NOMO-1 (cell line): ENCODE measurements at regions not wholly inside any gene's neighbourhood (a gene's known extent, or its start where the extent isn't known, plus 50 kb on each side); places are given as distances from the start of the nearest gene placed in this dataset.

Experiments
- DNase-seq, 2 experiments: peaks; one replicate each; lab custom pipeline; 2025; ENCODE audit not compliant: unreplicated experiment in 2 of 2; lab: John Stamatoyannopoulos, UW

- no peak for DNase-seq
Observed at GRCh38 chr2:221715523-221716247, 143.6 kb upstream of the EPHA4 start.

DNA sequence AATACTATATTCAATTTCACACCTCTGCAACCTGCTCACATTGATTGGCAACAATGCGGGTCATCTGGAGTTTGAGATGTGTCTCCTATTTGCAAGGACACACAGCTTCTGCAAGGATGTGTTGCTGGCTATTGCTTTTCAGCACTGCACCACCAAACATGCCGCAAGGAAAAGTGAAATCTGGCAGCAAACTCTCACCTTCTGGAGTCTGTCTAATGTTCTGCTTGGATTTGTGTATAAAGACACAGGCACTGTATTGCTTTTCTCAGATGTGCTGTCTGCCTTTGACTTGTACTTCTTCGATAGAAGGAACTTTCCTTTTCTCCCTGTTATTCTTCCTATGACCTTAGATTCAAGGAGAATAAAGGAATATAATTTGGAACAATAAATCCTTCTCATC lies 138.6 kb upstream of the EPHA4 start:
- DNase-seq, result no peak

DNA sequence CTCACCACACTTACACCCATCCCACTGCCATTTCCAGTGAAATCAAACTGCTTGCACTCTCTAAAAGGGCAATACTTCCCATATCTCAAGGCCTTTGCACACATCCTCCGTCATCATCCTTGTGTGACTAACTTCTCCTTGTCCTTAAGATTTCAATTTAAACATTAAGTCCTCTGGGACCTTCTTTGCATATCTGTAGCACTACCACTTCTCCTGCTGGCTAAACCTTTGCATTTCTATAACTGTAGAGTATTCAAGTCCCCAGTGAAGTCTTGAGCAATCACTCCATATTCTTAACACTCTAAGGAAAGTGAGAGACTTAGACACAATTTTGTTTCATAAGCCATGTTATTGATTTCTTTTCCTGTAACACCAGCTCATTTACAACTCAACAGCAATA lies 136.8 kb upstream of the EPHA4 start:
- DNase-seq, result no peak

DNA sequence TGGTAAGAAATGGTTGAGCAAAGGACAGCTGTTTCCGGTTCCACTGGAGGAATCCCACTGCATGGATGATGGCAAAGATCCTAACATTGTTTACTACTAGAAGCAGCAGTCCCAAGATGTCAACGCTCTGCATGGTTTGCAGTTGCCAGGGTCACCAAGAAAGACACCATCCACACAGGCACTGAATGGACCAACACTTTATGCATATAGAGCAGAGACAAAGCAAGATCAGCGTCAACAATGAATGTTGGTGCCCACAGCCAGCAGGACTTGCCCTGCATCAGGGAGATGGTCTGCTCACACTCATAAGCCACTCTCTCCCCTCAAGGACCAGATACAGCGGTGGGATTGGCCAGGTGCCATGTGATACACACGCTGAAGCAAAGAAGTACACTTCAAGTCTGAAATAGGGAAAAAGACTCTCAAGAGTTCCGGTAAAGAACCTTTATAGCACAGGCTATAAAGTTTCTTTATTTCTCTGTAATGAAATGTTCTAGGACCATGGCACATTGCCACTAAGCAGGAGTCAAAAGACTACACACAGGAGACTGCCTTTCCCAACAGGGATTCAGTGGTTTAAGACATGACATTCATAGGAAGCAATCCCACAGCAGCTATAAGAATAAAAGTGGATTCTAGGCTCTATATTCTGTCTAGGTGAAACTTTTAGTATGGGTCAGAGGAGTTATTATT lies 133.2 kb upstream of the EPHA4 start:
- no peak for DNase-seq

DNA sequence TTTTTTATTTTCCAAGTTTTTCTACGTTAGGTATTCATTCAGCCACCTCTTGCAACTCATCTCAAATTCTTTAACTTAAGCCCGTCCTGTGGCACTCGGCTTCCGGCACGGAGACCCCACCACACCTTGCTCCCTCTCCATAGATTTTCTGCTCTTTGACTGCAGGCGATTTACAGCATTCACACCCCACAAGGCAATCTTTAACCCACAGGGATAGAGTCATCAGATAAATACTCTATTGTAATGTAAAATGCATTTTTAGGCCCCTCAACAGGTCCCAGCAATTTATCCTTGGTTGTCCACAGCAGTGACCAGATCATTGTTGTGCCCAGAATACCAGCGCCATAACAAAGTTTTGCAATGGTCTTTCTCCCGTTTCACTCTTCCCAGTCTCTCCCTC lies 132.3 kb upstream of the EPHA4 start:
- no peak for DNase-seq

DNA sequence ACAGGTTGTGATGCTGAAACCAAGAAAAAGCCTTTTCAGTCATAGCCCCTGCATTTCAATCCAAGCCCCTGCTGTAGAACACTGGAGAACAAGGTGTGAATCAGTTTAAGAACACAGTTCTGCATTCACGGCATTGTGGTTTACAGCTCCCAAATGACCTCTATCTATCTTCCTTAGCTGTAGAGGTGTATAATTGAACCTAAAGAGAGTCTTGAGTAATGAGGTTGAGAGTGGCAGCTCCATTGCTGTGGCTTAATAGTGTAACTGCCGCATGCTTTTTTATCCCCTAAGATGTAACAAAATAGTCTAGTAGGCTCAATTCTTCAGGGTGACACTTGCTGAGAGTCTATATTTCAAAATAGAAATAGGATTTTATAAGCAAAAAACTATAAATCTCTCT lies 121.3 kb upstream of the EPHA4 start:
- DNase-seq, result no peak

- no peak for DNase-seq
Observed at GRCh38 chr2:221691571-221691970, 119.5 kb upstream of the EPHA4 start.

DNA sequence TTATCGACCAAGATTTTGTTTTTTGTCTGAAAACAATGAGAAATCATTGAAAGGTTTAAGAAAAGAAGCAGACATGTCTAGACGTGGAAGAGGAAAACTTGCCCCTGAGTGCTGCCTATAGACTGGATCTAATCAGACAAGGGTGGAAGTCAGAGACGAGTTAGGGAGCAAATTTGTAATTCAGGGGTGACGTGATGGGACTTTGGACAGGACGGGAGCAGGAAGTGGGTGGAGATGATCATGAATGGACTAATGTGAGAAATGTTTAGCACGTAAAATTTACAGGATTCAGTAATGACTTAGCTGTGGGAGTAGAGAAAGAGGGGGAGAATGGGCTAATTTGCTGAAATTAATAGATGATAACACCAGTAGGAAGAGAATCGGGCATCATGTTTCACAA lies 117.0 kb upstream of the EPHA4 start:
- DNase-seq, result no peak

- DNase-seq, result no peak
Observed at GRCh38 chr2:221680548-221680947, 108.4 kb upstream of the EPHA4 start.

DNA sequence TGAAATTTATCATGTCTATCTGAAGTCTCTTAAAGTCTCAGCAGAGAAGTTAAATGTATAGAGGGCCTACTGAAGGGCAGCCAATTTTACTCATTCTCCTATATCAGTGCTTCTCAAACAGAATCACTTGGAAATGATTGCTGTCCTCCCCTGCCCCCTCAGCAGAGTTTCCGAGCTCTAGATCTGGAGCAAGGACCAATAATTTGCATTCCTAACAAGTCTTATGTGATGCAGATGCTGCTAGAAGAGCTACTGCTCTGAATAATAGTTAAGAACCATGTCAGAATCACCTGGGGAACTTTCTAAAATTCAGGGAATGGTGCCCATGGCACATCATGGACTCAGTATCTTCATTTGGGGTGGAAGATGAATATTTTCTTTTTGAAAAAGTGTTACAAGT lies 105.6 kb upstream of the EPHA4 start:
- DNase-seq, result no peak

DNA sequence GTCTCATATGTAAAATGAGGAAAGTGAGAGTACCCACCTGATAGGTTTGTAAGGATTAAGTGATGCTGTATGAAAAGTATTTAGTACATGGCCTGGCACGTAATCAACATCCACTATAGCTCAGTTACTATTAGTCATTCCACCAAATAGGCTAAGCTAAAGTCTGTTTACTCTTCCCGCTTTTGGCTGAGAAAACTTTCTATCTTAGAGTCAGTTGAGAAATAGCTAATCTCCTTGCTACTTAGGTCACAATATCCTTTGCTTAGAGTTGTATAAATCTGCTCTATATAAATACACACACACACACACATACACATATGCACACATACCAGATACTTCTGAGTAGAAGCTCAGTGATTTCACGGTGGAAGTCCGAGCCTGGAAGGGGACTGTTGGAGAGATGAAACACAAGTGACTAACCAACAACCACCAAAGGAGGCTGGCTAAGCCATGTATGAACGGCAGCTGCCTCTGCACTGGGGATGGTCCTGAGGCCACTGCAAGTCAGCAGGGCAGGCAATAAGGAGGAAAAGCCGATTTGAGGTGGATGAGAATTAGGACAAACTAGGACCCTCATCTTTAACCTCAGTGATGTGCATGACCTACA lies 104.6 kb upstream of the EPHA4 start:
- no peak for DNase-seq

DNA sequence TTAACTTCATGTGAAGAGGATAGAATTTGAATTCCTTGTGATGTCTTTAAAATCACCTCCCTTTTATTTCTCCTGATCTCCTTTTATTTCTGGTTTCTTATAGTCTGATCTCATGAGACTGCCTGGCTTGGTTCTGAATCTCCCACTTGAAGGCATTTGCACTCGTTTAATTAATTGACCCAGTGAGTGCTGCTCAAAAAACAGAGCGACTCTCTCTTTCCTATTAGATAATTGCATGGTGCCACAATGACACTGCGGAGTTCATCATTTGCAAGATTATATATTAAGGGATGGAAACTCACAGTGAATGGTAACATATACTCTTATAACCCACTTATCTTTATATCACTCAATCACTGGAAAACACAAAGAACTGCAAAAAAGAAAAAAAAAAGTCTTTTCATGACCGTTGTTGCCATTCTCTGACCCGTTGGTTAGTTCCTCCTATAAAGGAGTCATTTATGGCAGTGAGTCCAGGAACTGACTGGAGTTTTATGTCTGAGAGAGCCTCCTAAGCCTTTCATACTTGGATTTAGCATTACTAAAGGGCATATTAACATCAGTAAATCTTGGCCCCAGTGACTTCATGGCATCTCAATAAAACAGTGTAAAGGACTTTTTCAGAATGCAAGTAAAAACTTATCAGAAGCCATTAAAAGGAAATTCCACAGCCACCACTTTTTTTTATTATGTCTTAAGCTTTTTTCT lies 103.3 kb upstream of the EPHA4 start:
- DNase-seq, result no peak

DNA sequence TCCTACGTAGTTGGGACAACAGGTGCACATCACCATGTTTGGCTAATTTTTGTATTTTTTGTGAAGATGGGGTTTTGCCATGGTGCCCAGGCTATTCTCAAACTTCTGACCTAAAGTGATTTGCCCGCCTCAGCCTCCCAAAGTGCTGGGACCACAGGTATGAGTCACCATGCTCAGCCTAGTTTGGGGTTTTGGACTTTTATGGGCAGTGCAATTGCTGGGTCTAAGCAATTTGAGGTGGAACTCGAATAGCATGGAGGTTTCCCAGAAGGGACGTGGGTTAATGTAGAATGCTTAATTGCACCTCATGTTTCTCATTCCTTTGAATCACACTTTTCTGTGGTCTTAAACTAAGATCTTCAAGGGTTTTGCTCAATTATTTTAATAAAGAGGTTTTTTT lies 102.3 kb upstream of the EPHA4 start:
- no peak for DNase-seq

DNA sequence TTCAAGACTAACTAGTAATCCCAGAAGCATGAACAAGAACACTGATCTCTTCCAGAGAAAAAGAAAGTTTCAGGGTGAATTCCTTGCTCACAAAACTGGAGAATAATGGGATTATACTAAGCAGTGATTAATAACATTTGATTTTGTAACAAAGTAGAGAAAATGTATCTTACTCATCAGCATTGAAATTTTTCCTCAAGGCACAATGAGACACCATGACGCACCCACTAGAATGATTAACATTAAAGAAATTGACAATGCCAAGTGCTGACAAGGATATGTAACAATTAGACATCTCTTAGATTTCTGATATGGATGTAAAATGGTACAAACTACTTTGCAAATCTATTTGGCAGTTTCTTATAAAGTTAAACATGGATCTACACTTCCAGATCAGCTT lies 101.1 kb upstream of the EPHA4 start:
- no peak for DNase-seq

GRCh38 chr2:221671515-221671914 lies 99.4 kb upstream of the EPHA4 start:
- DNase-seq, result no peak

- no peak for DNase-seq
Observed at GRCh38 chr2:221662689-221663391, 90.7 kb upstream of the EPHA4 start.

DNA sequence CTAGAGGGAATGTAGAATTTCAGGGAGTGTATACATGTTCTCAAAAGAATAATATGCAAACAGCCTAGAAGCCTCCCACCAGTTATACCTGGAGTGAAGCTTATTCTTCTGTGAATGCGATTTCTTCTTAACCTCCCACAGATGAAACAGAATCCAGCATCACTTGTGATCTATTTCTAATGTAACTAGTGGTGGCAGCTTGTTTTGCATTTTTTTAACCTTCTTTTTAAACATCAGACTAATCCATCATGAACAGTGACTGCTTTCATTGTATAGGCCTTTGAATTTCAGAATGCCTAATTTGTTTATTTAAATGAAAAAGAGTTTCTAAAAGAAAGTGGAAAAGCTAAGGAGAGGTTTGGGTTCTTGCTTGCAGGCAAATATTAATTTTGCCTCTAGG lies 85.7 kb upstream of the EPHA4 start:
- no peak for DNase-seq

GRCh38 chr2:221655300-221655699 lies 83.2 kb upstream of the EPHA4 start:
- DNase-seq, result no peak

DNA sequence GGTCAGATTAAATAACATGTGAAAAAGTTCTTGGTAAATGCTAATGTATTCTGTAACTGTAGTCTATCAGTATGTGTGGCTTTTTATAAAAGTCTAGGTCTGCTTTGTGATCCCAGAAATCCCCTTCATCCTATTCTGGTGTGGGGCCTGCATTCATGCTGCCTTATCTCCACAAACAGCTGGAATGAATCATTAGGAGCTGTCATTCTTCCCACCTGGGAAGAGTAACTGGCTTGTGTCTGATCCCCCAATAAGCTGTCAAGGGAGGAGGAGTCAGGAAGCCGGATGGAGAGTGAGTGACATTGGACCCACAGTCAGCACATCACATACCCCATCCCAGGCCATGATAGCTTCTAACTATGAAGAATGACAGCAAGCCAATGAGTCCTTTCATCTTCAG lies 81.1 kb upstream of the EPHA4 start:
- no peak for DNase-seq

DNA sequence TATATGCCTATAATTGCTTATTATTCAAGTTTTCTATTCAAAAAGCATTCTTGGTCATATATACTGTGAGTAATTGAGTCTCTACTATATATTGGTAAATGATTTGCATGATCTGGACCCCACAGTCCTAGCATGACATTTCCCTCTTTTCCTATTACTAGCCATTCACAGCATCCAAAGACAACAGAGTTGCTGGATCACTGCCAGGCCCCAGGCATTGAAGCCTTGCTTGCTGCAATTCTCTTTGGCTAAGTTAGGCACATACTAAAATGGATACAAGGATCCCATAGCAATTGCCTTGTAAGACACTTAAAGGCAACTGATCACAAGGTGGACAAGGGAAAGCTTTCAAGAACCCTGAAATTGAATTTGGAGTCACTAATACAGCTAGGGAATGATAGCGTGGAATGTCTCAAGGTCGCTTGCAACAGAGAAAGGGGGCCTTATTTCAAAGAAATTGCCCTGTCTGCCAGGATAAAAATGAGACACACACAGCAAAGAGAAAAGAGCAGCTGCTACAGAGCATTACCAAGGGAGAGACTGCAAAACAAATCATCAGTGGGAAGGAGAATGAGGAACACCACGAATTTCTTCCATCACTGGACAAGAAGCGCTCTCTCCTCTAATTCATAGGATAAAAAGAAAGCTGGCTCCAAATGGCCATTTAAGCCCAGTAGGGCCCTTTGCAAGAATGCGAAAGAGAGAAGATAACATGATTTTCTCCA lies 77.1 kb upstream of the EPHA4 start:
- DNase-seq, result no peak
